DMS 273 (cell line): ENCODE measurements at regions not wholly inside any gene's neighbourhood (a gene's known extent, or its start where the extent isn't known, plus 50 kb on each side); places are given as distances from the start of the nearest gene placed in this dataset.
"Not testable (repeated sequence)": the region's sequence is repeated elsewhere in the genome, so short reads cannot be mapped to it uniquely, and the experiment has no call there.

Source experiments
- DNase-seq: peaks from one replicate; lab custom pipeline; 2025; ENCODE audit not compliant: unreplicated experiment; lab: John Stamatoyannopoulos, UW

GRCh38 chr4:27711041-27711440 is 850.4 kb downstream of the STIM2 start:
- DNase-seq = no peak

DNA sequence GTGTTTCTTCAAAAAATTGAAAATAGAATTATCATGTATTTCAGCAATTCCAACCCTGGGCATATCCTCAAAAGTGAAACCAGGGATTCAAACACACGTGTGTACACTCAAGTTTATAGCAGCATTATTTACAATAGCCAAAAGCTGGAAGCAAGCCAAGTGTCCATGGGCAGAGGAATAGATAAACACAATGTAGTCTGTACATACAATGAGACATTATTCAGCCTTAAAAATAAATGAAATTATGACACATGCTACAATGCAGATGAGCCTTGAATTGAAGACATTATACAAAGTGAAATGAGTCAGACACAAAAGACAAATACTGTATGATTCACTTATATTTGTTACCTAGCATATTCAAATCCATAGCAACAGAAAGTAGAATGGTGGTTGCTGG is 853.4 kb downstream of the STIM2 start:
- no peak for DNase-seq

GRCh38 chr4:27716693-27717430 is 856.2 kb downstream of the STIM2 start:
- DNase-seq = no peak

DNA sequence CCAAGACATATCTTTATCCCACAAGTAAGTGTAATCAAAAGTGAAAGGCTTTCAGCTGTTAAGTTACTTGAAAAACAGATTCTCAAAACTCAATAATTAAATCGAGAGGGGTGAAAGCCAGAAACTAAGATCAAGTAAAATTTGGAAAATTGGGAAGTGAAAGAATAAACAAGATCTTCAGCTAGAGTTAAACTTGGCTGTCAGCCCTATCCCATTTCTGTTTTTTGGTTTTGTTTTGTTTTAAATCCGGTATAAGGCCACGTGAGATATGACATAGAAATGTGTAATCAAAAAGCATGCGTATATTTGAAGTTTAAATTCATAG is 856.8 kb downstream of the STIM2 start:
- no peak for DNase-seq

DNA sequence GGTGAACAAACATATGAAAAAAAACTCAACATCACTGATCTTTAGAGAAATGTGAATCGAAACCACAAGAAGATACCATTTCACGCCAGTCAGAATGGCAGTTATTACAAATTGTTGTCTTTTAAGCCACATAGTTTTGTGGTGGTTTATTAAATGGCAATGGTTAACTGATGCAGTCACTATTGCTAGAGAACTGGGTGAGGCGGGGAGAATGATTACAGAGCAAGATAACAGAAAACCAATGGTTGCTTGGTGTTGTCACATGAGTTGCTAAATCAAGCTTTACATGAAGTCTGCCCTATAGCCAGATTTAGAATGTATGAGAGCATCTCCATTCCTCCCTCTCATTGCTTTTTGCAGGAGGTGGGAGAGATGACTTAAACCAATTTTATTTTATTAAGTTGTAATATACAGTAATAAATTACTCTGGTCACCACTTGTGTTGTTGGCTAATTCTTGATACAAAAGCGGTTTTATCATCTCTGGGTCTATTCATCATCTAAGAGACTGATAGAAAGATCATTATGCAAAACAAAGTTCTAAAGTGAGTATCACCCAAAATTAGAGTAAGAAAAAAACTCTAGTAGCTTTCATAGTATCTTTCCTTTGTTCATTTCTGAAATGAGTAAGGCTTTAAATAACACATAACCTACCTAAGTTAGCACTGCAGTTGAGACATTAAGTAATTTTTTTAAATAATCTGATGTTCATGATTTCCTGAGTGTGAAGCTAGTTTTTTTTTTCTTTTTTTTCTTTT is 859.5 kb downstream of the STIM2 start:
- DNase-seq = no peak

- DNase-seq = no peak
These were observed 860.6 kb downstream of the STIM2 start for GRCh38 chr4:27721193-27721592.

- DNase-seq = no peak
These were observed 868.3 kb downstream of the STIM2 start for GRCh38 chr4:27728892-27729291.

- DNase-seq = no peak
These were observed 882.2 kb downstream of the STIM2 start for GRCh38 chr4:27742816-27743215.

DNA sequence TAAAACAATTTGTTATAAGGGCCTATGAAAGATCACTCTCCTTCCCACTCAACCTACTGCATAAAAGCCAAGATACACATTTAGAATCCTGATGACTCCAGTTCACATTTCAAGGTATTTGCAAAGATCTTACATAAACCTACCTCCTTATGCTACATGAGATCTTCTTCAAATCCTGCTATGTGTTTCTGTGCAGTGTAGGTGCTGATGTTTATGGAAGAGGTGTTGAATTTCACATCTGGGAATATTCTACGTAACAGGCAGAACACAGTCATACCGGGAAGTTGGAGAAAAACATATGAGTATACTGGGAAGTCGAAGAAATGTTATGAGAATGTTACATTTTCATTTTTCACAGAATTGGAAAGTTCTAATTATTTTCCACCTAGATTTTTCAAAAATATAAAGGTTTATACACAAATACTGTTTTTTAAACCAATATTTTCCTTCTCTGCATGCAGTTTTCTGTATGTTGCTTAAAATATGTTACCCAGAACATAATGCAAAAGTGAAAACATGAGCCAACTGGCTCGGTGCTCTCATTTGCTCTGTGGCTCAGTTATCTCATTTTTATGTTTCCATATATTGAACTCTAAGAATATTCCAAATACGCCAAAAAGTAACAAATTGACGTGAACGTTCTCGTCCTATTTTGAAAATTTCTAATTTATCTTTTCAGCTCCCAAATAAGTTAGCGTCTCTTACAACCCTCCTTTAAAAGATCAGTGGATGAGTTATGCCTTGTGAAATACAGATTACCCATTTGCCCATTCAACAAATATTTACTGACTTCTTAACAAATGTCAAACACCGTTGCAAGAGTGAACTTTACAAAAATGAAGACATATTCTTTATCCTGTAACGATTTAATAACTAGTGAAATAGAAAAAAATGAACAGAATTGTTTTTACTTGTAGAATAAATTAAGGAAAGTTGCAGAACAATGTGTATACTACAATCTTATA is 899.3 kb downstream of the STIM2 start:
- no peak for DNase-seq

DNA sequence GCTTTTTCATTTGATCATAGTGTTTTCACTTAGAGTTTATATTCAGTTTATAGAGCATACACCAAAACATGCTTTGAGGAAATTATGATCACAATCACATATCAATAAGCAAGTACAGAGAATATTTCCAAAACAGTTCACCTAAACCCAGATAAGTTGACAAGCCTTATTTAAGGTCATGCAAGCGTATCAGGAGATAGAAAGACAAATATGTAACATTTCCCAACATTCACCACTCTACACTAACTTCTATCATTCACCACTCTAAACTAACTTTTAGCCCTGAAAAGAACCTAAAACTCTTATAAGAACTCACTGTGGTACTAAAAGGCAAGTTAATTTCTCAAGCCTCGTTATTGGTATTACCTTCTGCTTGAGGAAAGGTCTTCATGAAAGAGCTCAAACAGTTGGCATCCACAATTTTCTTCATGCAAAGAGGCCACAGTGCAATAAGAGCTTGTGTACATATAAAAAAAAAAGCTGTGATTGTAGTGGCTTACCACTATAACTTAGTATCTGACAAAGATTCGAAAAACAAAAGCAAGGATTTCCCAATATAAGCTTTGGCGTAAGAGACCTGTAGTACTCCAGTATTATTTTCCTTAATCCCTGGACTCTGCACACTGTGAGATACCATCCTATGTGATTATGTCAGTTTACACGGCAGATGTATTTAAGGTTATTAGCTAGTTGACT is 903.3 kb downstream of the STIM2 start:
- DNase-seq = no peak

DNA sequence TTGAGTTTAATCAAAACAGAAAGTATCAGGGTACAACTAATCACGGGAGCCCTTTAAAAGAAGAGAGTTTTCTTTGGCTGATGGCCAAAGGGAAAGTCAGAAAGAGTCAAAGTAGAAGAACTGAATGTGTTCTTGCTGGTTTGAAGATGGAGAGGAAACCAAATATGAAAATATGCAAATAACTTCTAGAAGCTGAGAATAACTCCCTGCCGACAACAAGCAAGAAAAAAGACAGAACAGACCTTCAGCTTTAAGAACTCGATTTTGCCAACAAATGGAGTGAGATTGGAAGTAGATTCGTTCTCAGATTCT is 903.8 kb downstream of the STIM2 start:
- DNase-seq = no peak

DNA sequence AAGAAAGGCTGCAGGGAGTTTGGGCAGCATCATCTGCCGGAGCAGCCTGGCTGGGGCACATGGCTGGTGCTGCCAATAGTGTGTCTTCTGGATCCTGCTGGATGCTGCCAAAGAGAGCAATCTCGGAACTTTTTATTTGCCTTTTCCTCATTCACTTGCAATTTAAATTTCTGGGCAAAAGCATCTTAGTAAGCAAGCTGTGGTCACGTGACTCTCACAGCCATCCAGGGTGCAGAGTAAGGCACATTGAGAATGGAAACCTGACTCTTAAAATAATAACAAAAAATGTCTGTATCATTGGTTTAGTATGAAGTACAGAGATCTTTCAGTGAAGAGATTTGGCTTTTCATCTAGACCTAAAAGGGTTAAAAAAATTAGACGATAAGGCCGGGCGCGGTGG is 910.3 kb downstream of the STIM2 start:
- DNase-seq = no peak

- no peak for DNase-seq
These were observed 914.5 kb downstream of the STIM2 start for GRCh38 chr4:27775156-27775555.

- DNase-seq = no peak
These were observed 919.2 kb downstream of the STIM2 start for GRCh38 chr4:27779827-27780226.

- no peak for DNase-seq
These were observed 926.6 kb downstream of the STIM2 start for GRCh38 chr4:27787195-27787594.

GRCh38 chr4:27789773-27790172 is 929.1 kb downstream of the STIM2 start:
- DNase-seq = no peak

GRCh38 chr4:27790911-27791310 is 930.3 kb downstream of the STIM2 start:
- DNase-seq = no peak

GRCh38 chr4:27791640-27792039 is 931.0 kb downstream of the STIM2 start:
- DNase-seq = no peak

DNA sequence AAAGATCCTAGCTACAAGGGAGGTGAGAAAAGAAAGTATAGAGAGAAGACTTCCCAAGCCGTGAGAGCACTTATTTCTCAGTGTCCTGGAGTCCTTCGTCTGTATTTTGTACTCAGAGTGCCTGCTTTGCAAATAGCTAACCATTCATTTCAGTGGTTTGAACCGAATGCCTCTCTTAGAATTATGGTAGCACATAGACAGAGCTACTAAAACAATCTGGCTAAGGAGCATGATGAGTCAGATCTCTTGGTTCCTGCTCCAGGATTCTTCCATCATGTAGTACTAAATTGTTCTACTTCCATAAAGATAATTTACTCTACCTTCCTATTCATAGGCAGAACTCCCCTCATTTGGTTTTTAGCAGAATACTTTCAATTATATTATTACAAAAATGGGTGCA is 946.6 kb downstream of the STIM2 start:
- DNase-seq = no peak

GRCh38 chr4:27811948-27812347 is 951.3 kb downstream of the STIM2 start:
- no peak for DNase-seq

DNA sequence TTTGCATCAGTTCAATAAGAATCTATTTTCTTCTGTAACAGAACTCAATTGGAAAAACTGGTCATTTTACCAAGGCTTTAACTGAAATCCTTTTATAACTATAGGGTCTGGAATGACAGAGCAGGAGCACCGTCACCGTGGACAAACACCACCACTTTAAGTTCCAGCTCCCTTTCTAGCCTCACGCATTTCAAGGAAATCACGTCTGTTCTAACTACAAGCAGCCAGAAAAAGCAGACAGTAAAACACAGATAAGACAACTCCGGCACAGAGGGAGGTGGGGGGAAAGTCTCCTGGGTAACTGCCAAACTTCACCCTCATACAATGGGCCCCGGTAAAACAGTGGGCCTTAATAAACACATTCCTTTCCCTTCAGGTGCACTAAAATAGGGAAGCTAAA is 952.6 kb downstream of the STIM2 start:
- DNase-seq = not testable (repeated sequence)
